NOMO-1 treated with dmso at 0.1 percent for 144 hours (cell line): ENCODE measurements at regions not wholly inside any gene's neighbourhood (a gene's known extent, or its start where the extent isn't known, plus 50 kb on each side); places are given as distances from the start of the nearest gene placed in this dataset.
A peak's percentile ranks its signal among the peaks of the same experiment; 100 is the strongest.
"Not testable (repeated sequence)": the region's sequence is repeated elsewhere in the genome, so short reads cannot be mapped to it uniquely, and the experiment has no call there.

Source experiments
- DNase-seq: peaks from one replicate; lab custom pipeline; 2025; ENCODE audit not compliant: unreplicated experiment; lab: John Stamatoyannopoulos, UW

- no peak for DNase-seq
These were observed 73.4 kb downstream of the FGD2 start for GRCh38 chr6:37078814-37079213.

- no peak for DNase-seq
These were observed 75.7 kb downstream of the FGD2 start for GRCh38 chr6:37081042-37081607.

DNA sequence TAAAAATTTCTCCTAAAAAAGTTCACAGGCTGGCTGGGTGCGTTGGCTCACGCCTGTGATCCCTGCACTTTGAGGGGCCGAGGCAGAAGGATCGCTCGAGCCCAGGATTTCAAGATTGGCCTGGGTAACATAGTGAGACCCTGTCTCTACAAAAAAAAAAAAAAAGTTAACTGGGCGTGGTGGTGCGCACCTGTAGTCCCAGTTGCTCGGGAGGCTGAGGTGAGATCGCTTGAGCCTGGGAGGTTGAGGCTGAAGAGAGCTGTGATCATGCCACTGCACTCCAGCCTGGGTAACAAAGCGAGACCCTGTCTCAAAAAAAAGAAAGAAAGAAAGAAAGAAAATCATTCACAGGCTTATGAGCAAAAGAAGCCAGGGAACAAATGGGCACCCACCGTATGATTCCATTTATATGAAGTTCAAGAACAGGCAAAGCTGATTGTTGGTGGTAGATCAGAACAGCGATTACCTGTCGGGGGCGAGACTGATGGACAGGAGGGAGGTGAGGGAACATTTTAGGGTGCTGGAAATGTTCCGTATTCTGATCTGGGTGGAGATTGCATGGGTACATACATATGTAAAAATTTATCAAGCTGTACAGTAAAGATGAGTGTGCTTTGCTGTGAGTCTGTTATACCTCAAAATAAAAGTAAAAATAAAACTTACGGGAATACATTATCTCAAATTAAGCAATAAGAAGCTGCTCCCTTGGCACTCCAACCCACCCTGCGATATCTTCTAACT, 77.1 kb downstream of the FGD2 start:
- DNase-seq = no peak

DNA sequence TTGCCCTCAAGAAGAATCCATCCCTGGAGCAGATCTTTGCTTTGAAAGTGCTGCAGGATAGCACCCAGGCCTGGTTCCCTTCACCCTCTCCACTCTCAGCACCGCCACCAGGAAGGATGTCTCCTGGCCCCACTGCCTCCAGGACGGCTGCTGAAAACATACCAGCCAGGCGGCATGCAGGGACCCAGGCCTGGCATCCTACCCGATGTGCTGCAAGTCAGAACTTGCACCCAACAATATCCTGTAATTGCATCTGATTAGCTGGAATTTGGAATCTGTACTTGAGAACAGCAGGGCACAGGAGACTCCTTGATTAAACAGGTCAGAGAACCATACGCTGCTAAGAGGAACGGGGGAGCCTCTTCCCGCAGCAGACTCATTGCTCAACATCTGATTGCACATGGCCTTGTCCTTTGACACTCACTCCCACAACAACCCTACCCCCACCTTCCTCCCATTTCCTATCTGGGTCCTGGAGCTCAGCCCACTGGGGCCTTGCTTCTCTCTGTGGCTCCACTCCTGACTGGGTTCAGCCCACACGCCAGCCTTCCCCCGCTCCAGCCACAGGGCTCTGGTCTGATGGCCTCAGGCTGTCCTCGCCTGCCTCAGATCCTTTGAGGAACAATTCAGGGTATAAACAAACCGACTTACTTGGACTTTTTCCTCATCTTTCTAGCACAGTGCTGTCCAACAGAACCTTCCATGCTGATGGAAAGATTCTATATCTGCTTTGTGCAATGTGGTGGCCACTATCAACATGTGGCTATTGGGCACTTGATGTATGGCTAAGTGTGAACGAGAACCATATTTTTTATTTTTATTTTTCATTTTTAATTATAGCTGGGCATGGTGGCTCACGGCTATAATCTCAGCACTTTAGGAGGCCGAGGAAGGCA, 78.0 kb downstream of the FGD2 start:
- peak; percentile 88 for DNase-seq

- DNase-seq = not testable (repeated sequence)
These were observed 79.2 kb downstream of the FGD2 start for GRCh38 chr6:37084665-37085064.

- no peak for DNase-seq
These were observed 79.7 kb downstream of the FGD2 start for GRCh38 chr6:37085198-37085597.

DNA sequence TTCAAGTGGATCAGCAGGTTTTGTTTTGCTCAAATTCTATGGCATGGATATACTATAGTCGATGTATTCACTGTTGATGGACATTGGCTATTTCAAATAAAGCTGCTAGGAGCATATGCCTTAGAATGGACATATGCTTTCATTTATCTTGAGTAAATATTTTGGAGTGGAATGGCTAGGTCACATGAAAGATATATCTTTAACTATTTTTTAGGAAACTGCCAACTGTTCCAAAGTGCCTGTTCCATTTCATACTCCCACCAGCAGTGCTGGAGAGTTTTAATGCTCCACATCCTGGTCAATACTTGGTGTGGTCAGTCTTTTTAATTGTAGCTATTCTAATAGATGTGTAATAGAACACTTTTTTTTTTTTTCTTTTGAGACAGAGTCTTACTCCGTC, 81.1 kb upstream of the PIM1 start:
- DNase-seq = no peak

- no peak for DNase-seq
These were observed 80.2 kb upstream of the PIM1 start for GRCh38 chr6:37089783-37090182.

GRCh38 chr6:37091104-37091503, 78.8 kb upstream of the PIM1 start:
- not testable (repeated sequence) for DNase-seq

- not testable (repeated sequence) for DNase-seq
These were observed 78.4 kb upstream of the PIM1 start for GRCh38 chr6:37091586-37091985.

DNA sequence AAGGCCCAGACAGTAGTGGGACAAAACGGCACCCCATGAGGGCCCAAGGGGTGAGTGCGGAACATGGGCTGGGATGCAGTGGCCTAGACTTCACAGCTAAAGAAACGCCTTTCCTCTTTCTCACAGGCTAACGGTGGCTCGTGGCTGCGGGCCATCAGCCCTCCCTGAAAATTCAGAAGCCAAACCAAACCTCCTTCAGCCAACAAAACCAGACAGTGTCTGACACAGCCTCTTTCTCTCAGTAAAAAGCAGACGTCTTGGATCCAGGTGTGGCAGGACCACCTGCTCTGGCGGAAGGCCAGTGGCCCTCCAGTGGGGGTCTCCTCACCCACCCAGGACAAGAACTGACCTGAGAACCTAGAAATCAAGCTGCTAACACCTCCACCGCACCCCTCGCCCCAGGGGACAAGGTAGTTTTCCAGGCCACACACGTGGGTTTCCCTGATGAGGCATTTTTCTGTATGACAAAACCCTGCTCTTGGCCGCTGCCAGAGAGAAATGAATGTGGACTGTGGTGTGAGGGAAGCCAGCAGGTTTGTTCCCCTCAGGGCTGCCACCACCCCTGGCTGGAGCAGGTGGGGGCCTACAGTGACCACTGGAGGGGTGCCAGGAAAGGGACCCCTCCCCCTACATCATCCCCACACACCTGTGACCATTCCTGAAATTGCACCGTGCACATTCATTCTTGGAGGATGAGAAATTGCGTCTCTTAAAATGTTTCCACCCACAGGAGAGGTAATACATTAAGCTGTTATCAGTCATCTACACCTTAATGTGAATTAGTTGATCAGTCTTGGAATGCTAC, 76.8 kb upstream of the PIM1 start:
- no peak for DNase-seq

GRCh38 chr6:37093728-37094069, 76.3 kb upstream of the PIM1 start:
- no peak for DNase-seq

- no peak for DNase-seq
These were observed 74.0 kb upstream of the PIM1 start for GRCh38 chr6:37095997-37096396.

- no peak for DNase-seq
These were observed 72.6 kb upstream of the PIM1 start for GRCh38 chr6:37097335-37097734.

GRCh38 chr6:37099442-37099841, 70.5 kb upstream of the PIM1 start:
- DNase-seq = no peak

DNA sequence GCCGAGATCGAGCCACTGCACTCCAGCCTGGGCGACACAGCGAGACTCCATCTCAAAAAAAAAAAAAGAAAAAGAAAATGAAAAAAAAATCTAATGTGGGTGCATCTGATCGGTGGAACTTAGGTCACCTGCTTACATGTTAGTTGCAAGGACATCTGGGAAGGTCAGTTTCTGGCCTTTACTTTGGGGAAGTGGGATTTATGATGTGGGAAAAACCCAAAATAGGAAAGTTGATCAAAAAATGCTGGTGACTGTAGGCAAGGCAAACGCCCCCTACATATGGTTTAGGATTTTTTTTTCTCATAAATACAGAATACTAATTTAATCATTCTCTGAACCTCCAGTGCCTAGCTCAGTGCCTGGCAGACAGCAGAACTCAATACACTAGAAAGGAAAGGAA, 69.2 kb upstream of the PIM1 start:
- no peak for DNase-seq

GRCh38 chr6:37101991-37102298, 68.0 kb upstream of the PIM1 start:
- DNase-seq = no peak

DNA sequence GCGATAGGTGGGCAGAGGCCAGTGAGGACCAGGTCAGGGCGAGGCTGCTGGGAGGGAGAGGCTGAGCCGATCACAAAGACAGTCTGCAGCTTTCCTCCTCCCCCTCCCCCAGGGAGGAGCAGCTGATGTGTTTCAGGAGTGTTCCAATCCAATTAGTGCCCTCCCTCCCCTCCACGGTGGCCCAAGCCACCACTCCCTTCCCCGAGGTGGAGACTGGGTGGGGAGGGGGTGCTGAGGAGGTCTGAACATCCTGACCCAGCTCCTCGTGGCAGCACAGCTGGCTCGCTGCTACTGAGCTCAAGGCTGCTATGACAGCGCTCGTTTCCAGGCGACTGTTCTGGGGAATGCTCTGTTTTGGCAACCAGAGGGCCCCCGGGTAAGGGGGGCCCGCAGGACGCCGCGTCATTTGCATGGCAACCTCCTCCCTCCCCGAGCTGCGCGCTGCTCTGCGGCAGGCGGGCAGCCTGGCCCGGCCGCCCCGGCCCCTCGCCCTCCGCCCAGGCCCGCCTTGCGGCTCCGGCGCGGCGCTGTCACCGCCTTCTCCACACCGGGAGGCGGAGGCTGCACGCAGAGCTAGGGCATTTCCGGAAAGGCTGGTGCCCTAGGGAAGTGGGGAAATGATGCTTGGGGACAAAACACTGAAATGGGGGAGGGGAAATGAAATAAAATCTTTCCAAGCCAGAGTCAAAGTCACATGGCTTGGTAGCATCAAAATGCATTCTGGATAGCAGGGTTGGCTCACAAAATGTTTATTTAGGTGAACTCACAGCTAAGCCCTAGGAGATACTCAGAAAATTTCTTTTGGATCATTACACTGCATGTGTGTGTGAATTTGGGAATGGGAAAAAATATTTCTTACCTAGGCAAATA, 67.4 kb upstream of the PIM1 start:
- DNase-seq = peak; percentile 85

DNA sequence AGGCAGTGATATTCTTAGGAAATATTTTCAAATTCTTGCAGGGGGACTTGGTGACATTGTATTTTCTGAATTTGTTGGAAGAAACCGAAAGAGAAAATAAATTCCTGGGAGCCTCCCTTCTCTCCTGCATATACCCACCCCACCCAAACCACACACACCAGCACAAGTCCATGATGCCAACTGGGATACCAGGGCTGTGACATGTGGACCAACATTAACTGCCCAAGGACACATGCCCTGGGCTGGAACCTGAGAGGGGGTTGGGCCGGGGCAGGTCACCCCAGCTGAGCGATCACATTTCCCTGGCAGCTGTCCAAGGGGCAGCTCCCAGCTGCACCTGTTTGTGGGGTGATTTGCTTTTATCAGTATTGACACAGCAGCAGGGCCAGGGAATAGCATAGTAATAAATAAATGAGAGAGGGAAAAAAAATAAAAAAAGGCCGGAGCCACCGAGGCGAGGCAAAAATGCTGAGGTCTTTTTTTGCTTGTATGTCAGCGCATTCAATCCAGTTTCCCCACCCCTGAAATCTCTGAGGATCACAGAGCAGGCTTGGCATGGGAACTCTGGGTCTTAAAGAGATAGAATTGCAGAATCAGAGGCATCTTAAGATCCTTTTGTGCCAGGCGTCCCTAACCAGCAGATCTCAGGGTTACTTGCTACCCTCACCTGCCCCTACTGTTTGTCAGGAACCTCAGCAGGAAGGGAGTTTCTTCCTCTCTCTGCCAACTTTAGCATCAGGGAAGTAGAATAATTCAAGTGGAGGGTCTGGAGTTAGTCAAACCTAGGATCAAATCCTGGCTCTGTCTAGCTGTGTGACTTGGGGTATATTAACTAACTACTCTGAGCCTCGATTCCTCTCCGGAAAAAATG, 66.5 kb upstream of the PIM1 start:
- DNase-seq = no peak

GRCh38 chr6:37104824-37105147, 65.2 kb upstream of the PIM1 start:
- DNase-seq = no peak
